WTC11 (cell line): ENCODE measurements at regions not wholly inside any gene's neighbourhood (a gene's known extent, or its start where the extent isn't known, plus 50 kb on each side); places are given as distances from the start of the nearest gene placed in this dataset.

Experiments used
- ATAC-seq: fragments of 200-7000 bp; cut with Tn5 transposase; 2 replicates; pipeline ENCODE4 v1.10.0; 2021; ENCODE audit warnings: mild to moderate bottlenecking, moderate library complexity
- CTCF ChIA-PET: fragments of 300-600 bp; sonication (Branson Sonifier 250); formaldehyde crosslinking; loops from one replicate; lab custom pipeline; 2021; ENCODE audit warnings: antibody characterized with exemption; lab: Charles Lee
- POLR2A ChIA-PET: fragments of 350-600 bp; sonication (Branson Sonifier 250); formaldehyde crosslinking; loops from one replicate; lab custom pipeline; 2021; ENCODE audit warnings: antibody characterized with exemption; lab: Charles Lee
- DNase-seq: peaks from one replicate; pipeline ENCODE4 v3.0.0; 2021; ENCODE audit warnings: low spot score
- H3K27ac Mint-ChIP-seq: 2 replicates; pipeline ENCODE4 v1.8.0; 2021; ENCODE audit warnings: mixed read lengths
- H3K27me3 Mint-ChIP-seq: 2 replicates; pipeline ENCODE4 v1.8.0; 2021; ENCODE audit warnings: low read depth, mild to moderate bottlenecking, moderate library complexity, mixed read lengths
- H3K36me3 Mint-ChIP-seq: 2 replicates; pipeline ENCODE4 v1.8.0; 2021; ENCODE audit warnings: mixed read lengths
- H3K4me1 Mint-ChIP-seq: 2 replicates; pipeline ENCODE4 v1.8.0; 2022; ENCODE audit warnings: mixed read lengths
- H3K4me3 Mint-ChIP-seq: 2 replicates; pipeline ENCODE4 v1.8.0; 2021; ENCODE audit warnings: mild to moderate bottlenecking, moderate library complexity, mixed read lengths
- H3K9me3 Mint-ChIP-seq: 2 replicates; pipeline ENCODE4 v1.8.0; 2021; ENCODE audit warnings: mixed read lengths
- ARID4B ChIP-seq: sonication (generic); formaldehyde crosslinking; IDR thresholded peaks from 2 replicates; pipeline ENCODE4 v1.8.0; 2023; ENCODE audit warnings: missing genetic modification reagents, mild to moderate bottlenecking, borderline replicate concordance
- ATF1 ChIP-seq: sonication (generic); formaldehyde crosslinking; IDR thresholded peaks from 2 replicates; pipeline ENCODE4 v1.8.1; 2023; ENCODE audit warnings: mild to moderate bottlenecking, moderate library complexity, missing genetic modification reagents
- ATF6 ChIP-seq: sonication (generic); formaldehyde crosslinking; IDR thresholded peaks from 2 replicates; pipeline ENCODE4 v1.8.1; 2023; ENCODE audit warnings: mild to moderate bottlenecking, missing genetic modification reagents
- CBFB ChIP-seq: sonication (generic); formaldehyde crosslinking; IDR thresholded peaks from 2 replicates; pipeline ENCODE4 v1.8.1; 2022; ENCODE audit warnings: mild to moderate bottlenecking, low read depth, missing genetic modification reagents
- E2F1 ChIP-seq: sonication (generic); formaldehyde crosslinking; IDR thresholded peaks from 2 replicates; pipeline ENCODE4 v1.8.0; 2022; ENCODE audit warnings: mild to moderate bottlenecking, missing genetic modification reagents
- FOXP1 ChIP-seq: sonication (generic); formaldehyde crosslinking; IDR thresholded peaks from 2 replicates; pipeline ENCODE4 v1.8.0; 2022; ENCODE audit warnings: missing genetic modification reagents, mild to moderate bottlenecking, moderate library complexity, borderline replicate concordance
- GABPB1 ChIP-seq: sonication (generic); formaldehyde crosslinking; IDR thresholded peaks from 2 replicates; pipeline ENCODE4 v1.8.1; 2023; ENCODE audit warnings: mild to moderate bottlenecking, missing genetic modification reagents
- NFE2L1 ChIP-seq: sonication (generic); formaldehyde crosslinking; IDR thresholded peaks from 2 replicates; pipeline ENCODE4 v1.8.1; 2023; ENCODE audit warnings: missing genetic modification reagents
- SOX15 ChIP-seq: fragments of 250-450 bp; sonication (Bioruptor Pico); IDR thresholded peaks from 2 replicates; pipeline ENCODE4 v1.9.0; 2021; ENCODE audit warnings: mild to moderate bottlenecking
- USF1 ChIP-seq: sonication (generic); formaldehyde crosslinking; IDR thresholded peaks from 2 replicates; pipeline ENCODE4 v1.8.0; 2022; ENCODE audit warnings: mild to moderate bottlenecking, missing genetic modification reagents
- USF2 ChIP-seq: sonication (generic); formaldehyde crosslinking; IDR thresholded peaks from 2 replicates; pipeline ENCODE4 v1.8.1; 2023; ENCODE audit warnings: mild to moderate bottlenecking, missing genetic modification reagents, moderate library complexity
- ZNF138 ChIP-seq: sonication (generic); formaldehyde crosslinking; conservative IDR thresholded peaks from 2 replicates; pipeline ENCODE4 v1.8.1; 2022; ENCODE audit warnings: mild to moderate bottlenecking, moderate library complexity, missing genetic modification reagents
- ZNF423 ChIP-seq: fragments of 250-450 bp; sonication (Bioruptor Pico); IDR thresholded peaks from 2 replicates; pipeline ENCODE4 v2.1.2; 2022; ENCODE audit warnings: mild to moderate bottlenecking, moderate library complexity
- ZNF425 ChIP-seq: fragments of 250-450 bp; sonication (Bioruptor Pico); conservative IDR thresholded peaks from 2 replicates; pipeline ENCODE4 v1.9.0; 2021; ENCODE audit warnings: mild to moderate bottlenecking
- ZNF532 ChIP-seq: fragments of 250-450 bp; sonication (Bioruptor Pico); IDR thresholded peaks from 2 replicates; pipeline ENCODE4 v1.9.0; 2021; ENCODE audit warnings: mild to moderate bottlenecking, borderline replicate concordance

- TF ChIP-seq ARID4B (CRISPR knock-in tag) = no peak
- no peak for TF ChIP-seq USF2 (CRISPR knock-in tag)
- no peak for TF ChIP-seq ATF6
Measured at GRCh38 chr21:16421007-16421406, 691.2 kb downstream of the USP25 start (continued).

- ChIA-PET CTCF (no interaction called here), POLR2A (no interaction called here)
- Mint-ChIP-seq H3K4me1 (peaks cover 20% of the 10 kb centered on the region), H3K27ac (no peak overlapping the region), H3K9me3 (no peaks in the 10 kb centered on the region), H3K27me3 (no peaks in the 10 kb centered on the region)
- DNase-seq = no peak
- no peak for TF ChIP-seq USF1 (CRISPR knock-in tag)
- TF ChIP-seq CBFB (CRISPR knock-in tag) = no peak
- TF ChIP-seq E2F1 = no peak
- TF ChIP-seq ATF1 = no peak
- TF ChIP-seq SOX15 (CRISPR knock-in tag) = no peak
- TF ChIP-seq FOXP1 (CRISPR knock-in tag) = no peak
- TF ChIP-seq ZNF532 = no peak
- no peak for TF ChIP-seq GABPB1 (CRISPR knock-in tag)
- no peak for TF ChIP-seq NFE2L1 (CRISPR knock-in tag)
- TF ChIP-seq ZNF138 (CRISPR knock-in tag) = no peak
- TF ChIP-seq ZNF425 (CRISPR knock-in tag) = no peak
- no peak for TF ChIP-seq ZNF423 (CRISPR knock-in tag)
- TF ChIP-seq, all 79 proteins: peak for 0
- no peak overlapping the region for H3K4me3 Mint-ChIP-seq
- no peak for ATAC-seq
- H3K36me3 Mint-ChIP-seq = no peaks in the 10 kb centered on the region
Measured at GRCh38 chr21:16421965-16422364, 692.2 kb downstream of the USP25 start.
